PC-9 (cell line): ENCODE measurements at regions not wholly inside any gene's neighbourhood (a gene's known extent, or its start where the extent isn't known, plus 50 kb on each side); places are given as distances from the start of the nearest gene placed in this dataset.

Experiments used
- CTCF ChIP-seq: fragments of 200-600 bp; sonication (generic); conservative IDR thresholded peaks from 2 replicates; pipeline ENCODE4 v1.6.1; 2017; ENCODE audit warnings: mixed run types, antibody characterized with exemption, mild to moderate bottlenecking, moderate library complexity
- EZH2 ChIP-seq: fragments of 200-600 bp; sonication (generic); IDR thresholded peaks from 2 replicates; pipeline ENCODE4 v1.8.0; 2017; ENCODE audit warnings: antibody characterized with exemption, low read depth

GRCh38 chr2:204475399-204475798 lies 69.9 kb upstream of the PARD3B start:
- TF ChIP-seq CTCF (no peak), EZH2 (no peak)
